Stimulated activated CD8-positive, alpha-beta memory T cell treated with anti-CD3 and anti-CD28 coated beads, Interleukin-4, amount 100 ng/mL, for 1 hour (primary cell): ENCODE measurements at regions not wholly inside any gene's neighbourhood (a gene's known extent, or its start where the extent isn't known, plus 50 kb on each side); places are given as distances from the start of the nearest gene placed in this dataset.
"Not testable (repeated sequence)": the region's sequence is repeated elsewhere in the genome, so short reads cannot be mapped to it uniquely, and the experiment has no call there.

Experiments
- DNase-seq, 2 donors: peaks; one replicate each; pipeline ENCODE4 v3.0.0-alpha.2; 2020; ENCODE audit warnings: low read depth in 2 of 2, low spot score in 1 of 2

DNA sequence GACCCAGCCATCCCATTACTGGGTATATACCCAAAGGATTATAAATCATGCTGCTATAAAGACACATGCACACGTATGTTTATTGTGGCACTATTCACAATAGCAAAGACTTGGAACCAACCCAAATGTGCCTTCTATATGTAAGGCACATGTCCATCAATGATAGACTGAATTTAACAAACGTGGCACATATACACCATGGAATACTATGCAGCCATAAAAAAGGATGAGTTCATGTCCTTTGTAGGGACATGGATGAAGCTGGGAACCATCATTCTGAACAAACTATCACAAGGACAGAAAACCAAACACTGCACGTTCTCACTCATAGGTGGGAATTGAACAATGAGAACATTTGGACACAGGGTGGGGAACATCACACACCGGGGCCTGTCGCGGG is 92.1 kb downstream of the TRIM27 start:
- DNase-seq, result not testable (repeated sequence)

- DNase-seq, result not testable (repeated sequence)
Observed at GRCh38 chr6:28836703-28837102, 87.1 kb downstream of the TRIM27 start.

GRCh38 chr6:28838289-28838633 is 85.5 kb downstream of the TRIM27 start:
- peak; percentile 32 to 39 for DNase-seq

DNA sequence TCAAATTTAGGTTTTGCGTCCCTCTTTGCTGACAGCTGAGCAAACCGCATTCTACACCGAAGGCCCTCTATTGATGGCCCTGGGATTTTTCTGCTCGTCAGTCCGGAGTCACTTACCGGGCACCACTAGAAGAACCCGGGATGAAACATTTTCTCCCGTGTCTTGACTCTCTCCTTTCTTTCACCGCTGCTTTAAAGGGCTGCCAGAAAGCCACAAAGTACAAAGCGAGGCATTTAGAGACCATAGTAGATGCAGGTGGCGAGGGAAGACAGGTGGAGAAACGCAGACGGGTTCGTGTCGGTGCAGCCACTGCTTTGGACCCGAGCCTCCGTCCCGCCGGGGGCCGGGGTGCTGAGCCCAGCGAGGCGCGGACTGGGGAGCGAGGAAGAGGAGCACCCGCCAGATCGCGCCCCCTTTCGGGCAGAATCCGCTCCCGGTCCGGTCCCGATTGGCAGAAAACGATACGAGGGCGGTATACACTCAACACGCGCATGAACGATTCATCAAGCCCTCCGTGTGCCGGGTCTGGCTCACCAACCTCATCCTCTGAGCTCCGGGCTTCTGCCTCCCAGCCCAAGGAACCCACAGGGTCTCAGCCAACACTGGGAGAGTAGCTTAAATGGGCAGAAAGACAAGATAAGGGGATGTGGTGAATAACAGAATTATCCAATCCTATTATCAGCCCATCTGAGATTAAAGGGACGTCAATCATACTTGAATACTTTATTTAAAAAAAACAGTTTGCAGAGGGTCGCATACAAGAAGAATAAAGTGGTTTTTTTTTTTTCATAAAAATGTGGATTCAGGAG is 84.9 kb downstream of the TRIM27 start:
- DNase-seq, result peak; percentile 52 to 71

DNA sequence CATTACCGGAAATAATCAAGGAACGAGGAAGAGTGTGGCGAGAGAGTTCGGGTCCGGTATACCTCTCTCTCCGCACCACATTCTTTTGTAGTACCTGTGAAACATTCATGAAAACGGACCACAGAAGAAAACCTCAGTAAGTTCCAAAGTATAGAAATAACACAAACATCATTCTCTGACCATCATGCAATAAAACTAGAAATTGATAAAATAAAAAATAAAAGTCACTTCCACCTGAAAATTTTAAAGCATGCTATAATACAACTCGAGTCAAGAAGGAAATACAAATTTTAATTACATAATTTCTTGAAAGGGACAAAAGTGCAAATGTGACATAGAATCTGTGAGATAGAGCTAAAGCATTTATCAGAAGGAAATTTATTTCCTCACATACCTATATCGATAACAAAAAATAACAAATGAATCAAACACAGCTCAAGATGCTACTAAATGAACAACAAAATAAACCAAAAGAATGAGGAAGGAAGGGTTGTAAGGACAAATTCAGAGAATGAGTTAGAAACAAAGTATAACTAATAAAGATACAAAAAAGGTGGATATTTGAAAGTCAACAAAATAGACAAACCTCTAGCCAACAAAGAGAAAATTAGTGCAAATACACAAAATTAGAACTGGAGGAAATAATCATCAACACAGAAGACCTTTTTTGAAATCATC is 84.2 kb downstream of the TRIM27 start:
- no peak for DNase-seq

- DNase-seq, result no peak
Observed at GRCh38 chr6:28841290-28841689, 82.5 kb downstream of the TRIM27 start.

DNA sequence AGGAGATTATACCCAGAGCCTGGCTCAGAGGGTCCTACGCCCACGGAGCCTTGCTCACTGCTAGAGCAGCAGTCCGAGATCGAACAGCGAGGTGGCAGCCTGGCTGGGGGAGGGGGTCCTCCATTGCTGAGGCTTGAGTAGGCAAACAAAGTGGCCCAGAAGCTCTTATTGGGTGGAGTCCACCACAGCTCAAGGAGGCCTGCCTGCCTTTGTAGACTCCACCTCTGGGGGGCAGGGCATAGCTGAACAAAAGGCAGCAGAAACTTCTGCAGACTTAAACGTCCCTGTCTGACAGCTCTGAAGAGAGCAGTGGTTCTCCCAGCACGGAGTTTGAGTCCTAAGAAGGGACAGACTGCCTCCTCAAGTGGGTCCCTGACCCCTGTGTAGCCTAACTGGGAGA is 75.0 kb downstream of the TRIM27 start:
- DNase-seq, result peak in 1 of 2 donors; percentile 19
